ENCODE measurements at regions not wholly inside any gene's neighbourhood (a gene's known extent, or its start where the extent isn't known, plus 50 kb on each side); places are given as distances from the start of the nearest gene placed in this dataset.
"Not testable (repeated sequence)": the region's sequence is repeated elsewhere in the genome, so short reads cannot be mapped to it uniquely, and the experiment has no call there.

GRCh38 chrX:94854251-94854650 lies 1180.2 kb downstream of the FAM133A start:
- no peaks in the 10 kb centered on the region for H3K9me2 ChIP-seq (replicated peaks; ENCODE audit: low read length)
- TF ChIP-seq EZH2phosphoT487 (IDR thresholded peaks at IDR 0.05; ENCODE audit: borderline replicate concordance, low read length) (no peak), EZH2 (IDR thresholded peaks at IDR 0.05; ENCODE audit: low read length, unreplicated experiment) (no peak), CTCF (conservative IDR thresholded peaks at IDR 0.05; ENCODE audit: low read depth, low read length) (no peak)
- ChIA-PET CTCF (no interaction called here), POLR2A (ENCODE audit: unreplicated experiment) (no interaction called here)
- ATAC-seq = no peak
- no peaks in the 10 kb centered on the region for H4K20me1 ChIP-seq (ENCODE audit: low read length)
- no peaks in the 10 kb centered on the region for H3K79me2 ChIP-seq (ENCODE audit: low read length)
- no peak overlapping the region for H3K4me2 ChIP-seq (ENCODE audit: low read length)
- DNase-seq = no peak
- H2AFZ ChIP-seq (ENCODE audit: low read length) = no peak overlapping the region
- no peak overlapping the region for H3K9ac ChIP-seq (ENCODE audit: low read length)
- intact Hi-C loops (cut with micrococcal nuclease) = no loop called here
- H3K36me3 ChIP-seq (ENCODE audit: low read depth, low read length) = no peaks in the 10 kb centered on the region
- H3K4me1 ChIP-seq (ENCODE audit: insufficient read depth, low read length) = no peaks in the 10 kb centered on the region
- H3K27me3 ChIP-seq (ENCODE audit: low read length) = no peaks in the 10 kb centered on the region
- H3K27ac ChIP-seq (ENCODE audit: low read length) = no peak overlapping the region
- H3K9me3 ChIP-seq (ENCODE audit: low read length) = no peaks in the 10 kb centered on the region
- H3K4me3 ChIP-seq (ENCODE audit: low read length) = no peak overlapping the region
- BruUV-seq (replicated peaks) = no TSS peak
- no peaks in the 10 kb centered on the region for H3F3A ChIP-seq (ENCODE audit: low read length, unreplicated experiment)

GRCh38 chrX:94862470-94862869 lies 1188.5 kb downstream of the FAM133A start:
- DNase-seq; H2AFZ ChIP-seq (ENCODE audit: low read length); H3K9ac ChIP-seq (ENCODE audit: low read length); H3K9me3 ChIP-seq (ENCODE audit: low read length); H4K20me1 ChIP-seq (ENCODE audit: low read length); H3K79me2 ChIP-seq (ENCODE audit: low read length); POLR2A ChIA-PET (ENCODE audit: unreplicated experiment); intact Hi-C loops (cut with micrococcal nuclease); H3K9me2 ChIP-seq (replicated peaks; ENCODE audit: low read length); H3K4me3 ChIP-seq (ENCODE audit: low read length); H3F3A ChIP-seq (ENCODE audit: low read length, unreplicated experiment); H3K36me3 ChIP-seq (ENCODE audit: low read depth, low read length); H3K4me1 ChIP-seq (ENCODE audit: insufficient read depth, low read length); H3K27ac ChIP-seq (ENCODE audit: low read length); CTCF ChIA-PET; H3K27me3 ChIP-seq (ENCODE audit: low read length); H3K4me2 ChIP-seq (ENCODE audit: low read length); ATAC-seq; BruUV-seq (replicated peaks): not testable (repeated sequence)

- H3K27ac ChIP-seq (ENCODE audit: low read length) = no peak overlapping the region
- no TSS peak for BruUV-seq (replicated peaks)
- POLR2A ChIA-PET (ENCODE audit: unreplicated experiment) = no interaction called here
- no peaks in the 10 kb centered on the region for H3K79me2 ChIP-seq (ENCODE audit: low read length)
- intact Hi-C loops (cut with micrococcal nuclease) = no loop called here
- TF ChIP-seq EZH2 (IDR thresholded peaks at IDR 0.05; ENCODE audit: low read length, unreplicated experiment) (no peak), CTCF (conservative IDR thresholded peaks at IDR 0.05; ENCODE audit: low read depth, low read length) (no peak), EZH2phosphoT487 (IDR thresholded peaks at IDR 0.05; ENCODE audit: borderline replicate concordance, low read length) (no peak)
- H3K36me3 ChIP-seq (ENCODE audit: low read depth, low read length) = no peaks in the 10 kb centered on the region
- CTCF ChIA-PET = no interaction called here
- no peaks in the 10 kb centered on the region for H4K20me1 ChIP-seq (ENCODE audit: low read length)
- no peak for DNase-seq
- H3K27me3 ChIP-seq (ENCODE audit: low read length) = no peaks in the 10 kb centered on the region
- no peak overlapping the region for H2AFZ ChIP-seq (ENCODE audit: low read length)
- H3K4me3 ChIP-seq (ENCODE audit: low read length) = no peak overlapping the region
- no peaks in the 10 kb centered on the region for H3K9me3 ChIP-seq (ENCODE audit: low read length)
- H3F3A ChIP-seq (ENCODE audit: low read length, unreplicated experiment) = no peaks in the 10 kb centered on the region
- no peaks in the 10 kb centered on the region for H3K9me2 ChIP-seq (replicated peaks; ENCODE audit: low read length)
- no peak overlapping the region for H3K9ac ChIP-seq (ENCODE audit: low read length)
- no peaks in the 10 kb centered on the region for H3K4me1 ChIP-seq (ENCODE audit: insufficient read depth, low read length)
- no peak for ATAC-seq
- no peak overlapping the region for H3K4me2 ChIP-seq (ENCODE audit: low read length)
These were observed 1197.6 kb downstream of the FAM133A start for GRCh38 chrX:94871640-94872039.
